Sigmoid colon (tissue), 6 donors: ENCODE measurements at regions not wholly inside any gene's neighbourhood (a gene's known extent, or its start where the extent isn't known, plus 50 kb on each side); places are given as distances from the start of the nearest gene placed in this dataset.
"Not testable (repeated sequence)": the region's sequence is repeated elsewhere in the genome, so short reads cannot be mapped to it uniquely, and the experiment has no call there.

ENCODE experiments used
- DNase-seq: peaks from one replicate; pipeline ENCODE4 v3.0.0-alpha.2; 2019
- H3K27ac ChIP-seq, 4 donors: fragments of 200-600 bp; sonication (generic); one replicate each; pipeline ENCODE4 v1.5.1; 2016 to 2019; ENCODE audit warnings: mild to moderate bottlenecking in 1 of 4
- H3K27me3 ChIP-seq, 3 donors: fragments of 200-600 bp; sonication (generic); one replicate each; pipeline ENCODE4 v1.5.1; 2019; ENCODE audit warnings: mild to moderate bottlenecking in 1 of 3
- H3K36me3 ChIP-seq, 4 donors: fragments of 200-600 bp; sonication (generic); one replicate each; pipeline ENCODE4 v1.5.1; 2016 to 2019
- H3K4me1 ChIP-seq, 4 donors: fragments of 200-600 bp; sonication (generic); one replicate each; pipeline ENCODE4 v1.5.1; 2017 to 2019
- H3K4me3 ChIP-seq, 4 donors: fragments of 200-600 bp; sonication (generic); one replicate each; pipeline ENCODE4 v1.5.1; 2017 to 2019; ENCODE audit warnings: mild to moderate bottlenecking in 2 of 4, moderate library complexity in 1 of 4
- H3K9me3 ChIP-seq, 4 donors: fragments of 200-600 bp in 3 of 4; sonication (generic) in 3 of 4; one replicate each; pipeline versions ENCODE4 v1.5.1 to v1.6.1; 2013 to 2019
- EP300 ChIP-seq, 4 donors: sonication (generic); formaldehyde crosslinking; IDR thresholded peaks; one replicate each; pipeline ENCODE4 v1.6.1; 2017; ENCODE audit warnings: antibody characterized with exemption in 4 of 4
- POLR2A ChIP-seq, 2 donors: fragments of 450-650 bp; IDR thresholded peaks; one replicate each; pipeline ENCODE4 v1.6.1; 2016; ENCODE audit warnings: antibody characterized with exemption in 2 of 2, mild to moderate bottlenecking in 2 of 2, moderate library complexity in 2 of 2
- POLR2AphosphoS5 ChIP-seq, 4 donors: sonication (generic); formaldehyde crosslinking; IDR thresholded peaks; one replicate each; pipeline ENCODE4 v1.6.1; 2017; ENCODE audit warnings: antibody characterized with exemption in 4 of 4
- WGBS, 2 donors: extraction: QIAGEN DNeasy Blood & Tissue Kit; methylation state at CpG; one replicate each; pipeline ENCODE4 v1.1.7; 2013; 5-methylcytosine and 5-hydroxymethylcytosine counted together
- intact Hi-C: fragments of 100-400 bp; cut with DNase I; formaldehyde crosslinking; loops from one replicate; pipeline ENCODE4 v1.15.1; 2023
- TF ChIP-seq, protein P1 (sequence below), 4 experiments: fragments of 450-650 bp in 3 of 4; fragments of 200-600 bp in 1 of 4; IDR thresholded peaks; one replicate each; pipeline ENCODE4 v1.5.1; 2016 to 2019; ENCODE audit warnings: antibody characterized with exemption in 4 of 4, mild to moderate bottlenecking in 3 of 4, moderate library complexity in 2 of 4
- donor health status: healthy with polysubstance abuse.
- donor health status: healthy.

GRCh38 chr2:226164512-226164911 lies 635.1 kb downstream of the IRS1 start:
- no peaks in the 10 kb centered on the region for H3K9me3 ChIP-seq
- no peaks in the 10 kb centered on the region for H3K27me3 ChIP-seq
- intact Hi-C loops, result no loop called here
- H3K36me3 ChIP-seq, result no peaks in the 10 kb centered on the region
- WGBS, 2 donors, result 65 to 85% methylated on average over 1 of the region's 1 CpG
- no peak overlapping the region for H3K4me3 ChIP-seq
- H3K4me1 ChIP-seq, result no peaks in the 10 kb centered on the region
- no peak for TF ChIP-seq EP300 (IDR thresholded peaks at IDR 0.05)
- TF ChIP-seq POLR2AphosphoS5 (IDR thresholded peaks at IDR 0.05), result no peak
- no peak for TF ChIP-seq POLR2A (IDR thresholded peaks at IDR 0.05)
- TF ChIP-seq, protein P1, sequence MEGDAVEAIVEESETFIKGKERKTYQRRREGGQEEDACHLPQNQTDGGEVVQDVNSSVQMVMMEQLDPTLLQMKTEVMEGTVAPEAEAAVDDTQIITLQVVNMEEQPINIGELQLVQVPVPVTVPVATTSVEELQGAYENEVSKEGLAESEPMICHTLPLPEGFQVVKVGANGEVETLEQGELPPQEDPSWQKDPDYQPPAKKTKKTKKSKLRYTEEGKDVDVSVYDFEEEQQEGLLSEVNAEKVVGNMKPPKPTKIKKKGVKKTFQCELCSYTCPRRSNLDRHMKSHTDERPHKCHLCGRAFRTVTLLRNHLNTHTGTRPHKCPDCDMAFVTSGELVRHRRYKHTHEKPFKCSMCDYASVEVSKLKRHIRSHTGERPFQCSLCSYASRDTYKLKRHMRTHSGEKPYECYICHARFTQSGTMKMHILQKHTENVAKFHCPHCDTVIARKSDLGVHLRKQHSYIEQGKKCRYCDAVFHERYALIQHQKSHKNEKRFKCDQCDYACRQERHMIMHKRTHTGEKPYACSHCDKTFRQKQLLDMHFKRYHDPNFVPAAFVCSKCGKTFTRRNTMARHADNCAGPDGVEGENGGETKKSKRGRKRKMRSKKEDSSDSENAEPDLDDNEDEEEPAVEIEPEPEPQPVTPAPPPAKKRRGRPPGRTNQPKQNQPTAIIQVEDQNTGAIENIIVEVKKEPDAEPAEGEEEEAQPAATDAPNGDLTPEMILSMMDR (IDR thresholded peaks at IDR 0.05), result no peak
- no peak overlapping the region for H3K27ac ChIP-seq
- DNase-seq, result no peak

DNA sequence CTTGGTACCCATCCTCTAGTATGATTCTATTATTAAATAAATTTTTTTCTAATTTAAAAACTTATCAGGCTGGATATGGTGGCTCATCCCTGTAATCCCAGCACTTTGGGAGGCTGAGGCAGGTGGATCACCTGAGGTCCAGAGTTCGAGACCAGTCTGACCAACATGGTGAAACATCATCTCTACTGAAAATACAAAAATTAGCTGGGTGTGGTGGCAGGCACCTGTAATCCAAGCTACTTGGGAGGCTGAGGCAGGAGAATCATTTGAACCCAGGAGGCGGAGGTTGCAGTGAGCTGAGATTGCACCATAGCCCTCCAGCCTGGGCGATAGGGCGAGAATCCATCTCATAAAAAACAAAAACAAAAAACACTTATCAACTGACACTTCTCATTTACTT lies 639.0 kb downstream of the IRS1 start:
- H3K27me3 ChIP-seq, DNase-seq, H3K4me1 ChIP-seq, H3K4me3 ChIP-seq, H3K36me3 ChIP-seq, H3K9me3 ChIP-seq, intact Hi-C loops, H3K27ac ChIP-seq: not testable (repeated sequence)
- 91 to 92% methylated on average over 4 of the region's 4 CpGs for WGBS, 2 donors

DNA sequence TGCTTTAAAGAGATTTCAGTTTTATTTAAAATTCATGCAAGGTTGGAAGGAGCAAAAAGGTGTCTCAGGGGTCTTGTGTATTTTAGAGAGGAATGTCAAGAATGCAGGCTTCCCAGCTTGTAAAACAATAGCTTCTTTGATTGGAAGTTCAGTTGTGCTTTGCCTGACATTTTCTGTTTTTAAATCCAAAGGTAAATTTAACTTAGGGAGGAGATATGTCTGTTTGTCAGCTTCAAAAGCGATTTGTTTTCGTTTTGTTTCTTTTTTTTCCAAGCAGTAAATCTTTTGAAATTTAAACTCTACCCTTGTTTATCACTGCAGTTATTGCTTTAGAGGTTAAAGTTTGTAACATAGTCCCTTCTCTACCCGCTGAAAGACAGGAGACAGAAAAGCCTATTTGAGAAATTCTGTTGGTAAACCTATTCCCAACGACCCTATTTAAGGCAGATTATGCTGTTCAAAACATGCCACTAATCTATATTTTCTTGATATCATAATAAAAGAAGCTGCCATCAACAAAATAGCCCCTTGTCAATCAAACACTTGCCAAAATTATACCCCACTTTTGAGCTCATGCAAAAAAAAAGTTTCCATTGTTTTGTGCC lies 639.6 kb downstream of the IRS1 start:
- no peaks in the 10 kb centered on the region for H3K4me1 ChIP-seq
- no peaks in the 10 kb centered on the region for H3K36me3 ChIP-seq
- WGBS, 2 donors, result 7 to 31% methylated on average over 4 of the region's 4 CpGs
- H3K27ac ChIP-seq, result no peak overlapping the region
- H3K27me3 ChIP-seq, result no peaks in the 10 kb centered on the region
- no peak for TF ChIP-seq POLR2AphosphoS5 (IDR thresholded peaks at IDR 0.05)
- TF ChIP-seq, protein P1 (IDR thresholded peaks at IDR 0.05), result no peak
- TF ChIP-seq POLR2A (IDR thresholded peaks at IDR 0.05), result no peak
- no peak for TF ChIP-seq EP300 (IDR thresholded peaks at IDR 0.05)
- no peak for DNase-seq
- H3K9me3 ChIP-seq, result no peaks in the 10 kb centered on the region
- H3K4me3 ChIP-seq, result no peak overlapping the region
- intact Hi-C loops, result no loop called here

DNA sequence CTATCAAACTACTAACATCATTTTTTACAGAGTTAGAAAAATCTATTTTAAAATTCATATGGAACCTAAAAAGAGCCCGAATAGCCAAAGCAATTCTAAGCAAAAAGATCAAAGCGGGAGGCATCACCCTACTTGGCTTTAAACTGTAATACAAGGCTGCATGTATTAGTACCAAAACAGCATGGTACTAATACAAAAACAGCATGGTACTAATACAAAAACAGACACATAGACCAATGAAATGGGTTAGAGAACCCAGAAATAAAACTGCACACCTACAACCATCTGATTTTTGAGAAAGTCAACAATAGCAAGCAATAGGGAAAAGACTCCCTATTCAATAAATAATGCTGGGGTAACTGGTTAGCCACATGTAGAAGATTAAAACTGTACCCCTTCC lies 640.7 kb downstream of the IRS1 start:
- H3K27me3 ChIP-seq, result no peaks in the 10 kb centered on the region
- H3K27ac ChIP-seq, result no peak overlapping the region
- DNase-seq, result no peak
- WGBS, 2 donors, result 90 to 93% methylated on average over 2 of the region's 2 CpGs
- intact Hi-C loops, result no loop called here
- no peak for TF ChIP-seq POLR2A (IDR thresholded peaks at IDR 0.05)
- TF ChIP-seq EP300 (IDR thresholded peaks at IDR 0.05), result no peak
- TF ChIP-seq POLR2AphosphoS5 (IDR thresholded peaks at IDR 0.05), result no peak
- TF ChIP-seq, protein P1 (IDR thresholded peaks at IDR 0.05), result no peak
- H3K4me1 ChIP-seq, result no peaks in the 10 kb centered on the region
- H3K9me3 ChIP-seq, result no peaks in the 10 kb centered on the region
- H3K4me3 ChIP-seq, result no peak overlapping the region
- no peaks in the 10 kb centered on the region for H3K36me3 ChIP-seq

DNA sequence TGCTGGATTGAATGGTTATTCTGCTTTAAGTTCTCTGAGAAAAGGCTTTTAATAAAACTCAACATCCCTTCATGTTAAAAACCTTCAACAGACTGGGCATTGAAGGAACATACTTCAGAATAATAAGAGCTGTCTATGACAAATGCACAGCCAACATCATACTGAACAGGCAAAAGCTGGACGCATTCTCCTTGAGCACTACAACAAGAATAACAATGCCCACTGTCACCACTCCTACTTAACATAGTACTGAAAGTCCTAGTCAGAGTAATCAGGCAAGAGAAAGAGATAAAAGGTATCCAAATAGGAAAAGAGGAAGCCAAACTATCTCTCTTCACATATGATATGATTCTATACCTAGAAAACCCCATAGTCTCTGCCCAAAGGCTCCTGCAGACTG lies 641.4 kb downstream of the IRS1 start:
- no peaks in the 10 kb centered on the region for H3K4me1 ChIP-seq
- H3K9me3 ChIP-seq, result no peaks in the 10 kb centered on the region
- DNase-seq, result no peak
- no peak for TF ChIP-seq POLR2AphosphoS5 (IDR thresholded peaks at IDR 0.05)
- TF ChIP-seq EP300 (IDR thresholded peaks at IDR 0.05), result no peak
- TF ChIP-seq, protein P1 (IDR thresholded peaks at IDR 0.05), result no peak
- TF ChIP-seq POLR2A (IDR thresholded peaks at IDR 0.05), result no peak
- H3K36me3 ChIP-seq, result no peaks in the 10 kb centered on the region
- H3K4me3 ChIP-seq, result no peak overlapping the region
- intact Hi-C loops, result no loop called here
- H3K27ac ChIP-seq, result no peak overlapping the region
- no peaks in the 10 kb centered on the region for H3K27me3 ChIP-seq
- WGBS, 2 donors, result 92 to 99% methylated on average over 1 of the region's 1 CpG
